Calu3 (cell line): ENCODE measurements at regions not wholly inside any gene's neighbourhood (a gene's known extent, or its start where the extent isn't known, plus 50 kb on each side); places are given as distances from the start of the nearest gene placed in this dataset.

Source experiments
- BruUV-seq: library from RNA; stranded (reverse); fragments of 400-500 nt; replicated peaks from 2 replicates; lab custom pipeline; 2021; lab: Mats Ljungman, UMichigan
- CTCF ChIA-PET: fragments of 300-600 bp; sonication (Branson Sonifier 250); formaldehyde crosslinking; loops from one replicate; lab custom pipeline; 2022; ENCODE audit warnings: antibody characterized with exemption; lab: Charles Lee
- DNase-seq: peaks from one replicate; pipeline ENCODE4 v3.0.0; 2022
- H3K27ac Mint-ChIP-seq: one replicate; pipeline ENCODE4 v1.8.0; 2022; ENCODE audit warnings: mixed read lengths; ENCODE audit not compliant: unreplicated experiment
- H3K27me3 Mint-ChIP-seq: one replicate; pipeline ENCODE4 v1.8.0; 2022; ENCODE audit warnings: mixed read lengths; ENCODE audit not compliant: unreplicated experiment
- H3K36me3 Mint-ChIP-seq: one replicate; pipeline ENCODE4 v1.8.0; 2022; ENCODE audit warnings: mild to moderate bottlenecking, moderate library complexity, mixed read lengths; ENCODE audit not compliant: insufficient read depth, unreplicated experiment
- H3K4me1 Mint-ChIP-seq: one replicate; pipeline ENCODE4 v1.8.0; 2022; ENCODE audit warnings: mild to moderate bottlenecking, low read depth, mixed read lengths; ENCODE audit not compliant: unreplicated experiment
- H3K4me3 Mint-ChIP-seq: one replicate; pipeline ENCODE4 v1.8.0; 2022; ENCODE audit warnings: mild to moderate bottlenecking, low read depth, moderate library complexity, mixed read lengths; ENCODE audit not compliant: unreplicated experiment
- H3K9me3 Mint-ChIP-seq: one replicate; pipeline ENCODE4 v1.8.0; 2022; ENCODE audit warnings: low read depth, mixed read lengths; ENCODE audit not compliant: unreplicated experiment
- intact Hi-C: fragments of 100-400 bp; cut with micrococcal nuclease; formaldehyde crosslinking; loops from one replicate; pipeline ENCODE4 v1.10.0; 2022; ENCODE audit not compliant: unreplicated experiment
- TF ChIP-seq, protein P1 (sequence below): fragments of 200-600 bp; IDR thresholded peaks from one replicate; pipeline ENCODE4 v1.8.0; 2022; ENCODE audit warnings: antibody characterized with exemption; ENCODE audit not compliant: unreplicated experiment

DNA sequence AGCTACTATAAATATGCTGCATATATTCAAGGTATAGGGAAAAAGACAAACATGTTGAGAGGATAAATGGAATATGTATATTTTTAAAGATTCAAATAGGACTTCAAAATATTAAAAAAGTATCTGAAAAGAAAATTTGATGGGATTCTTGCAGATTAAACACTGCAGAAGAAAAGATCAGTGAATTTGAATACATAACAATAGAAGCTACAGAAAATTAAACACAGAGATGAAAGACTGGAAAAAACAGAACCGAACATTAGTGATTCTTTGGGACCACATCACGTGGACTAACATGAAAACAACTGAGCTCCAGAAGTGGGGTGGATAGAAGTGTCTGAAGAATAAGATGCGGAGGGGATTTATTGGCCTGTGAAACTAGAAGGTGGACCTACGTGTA lies 217.2 kb downstream of the RFC3 start:
- H3K4me3 Mint-ChIP-seq: no peak overlapping the region
- no peak for DNase-seq
- H3K4me1 Mint-ChIP-seq: no peaks in the 10 kb centered on the region
- H3K9me3 Mint-ChIP-seq: no peaks in the 10 kb centered on the region
- H3K27ac Mint-ChIP-seq: no peak overlapping the region
- no TSS peak for BruUV-seq
- H3K36me3 Mint-ChIP-seq: no peaks in the 10 kb centered on the region
- no peaks in the 10 kb centered on the region for H3K27me3 Mint-ChIP-seq
- TF ChIP-seq, protein P1, sequence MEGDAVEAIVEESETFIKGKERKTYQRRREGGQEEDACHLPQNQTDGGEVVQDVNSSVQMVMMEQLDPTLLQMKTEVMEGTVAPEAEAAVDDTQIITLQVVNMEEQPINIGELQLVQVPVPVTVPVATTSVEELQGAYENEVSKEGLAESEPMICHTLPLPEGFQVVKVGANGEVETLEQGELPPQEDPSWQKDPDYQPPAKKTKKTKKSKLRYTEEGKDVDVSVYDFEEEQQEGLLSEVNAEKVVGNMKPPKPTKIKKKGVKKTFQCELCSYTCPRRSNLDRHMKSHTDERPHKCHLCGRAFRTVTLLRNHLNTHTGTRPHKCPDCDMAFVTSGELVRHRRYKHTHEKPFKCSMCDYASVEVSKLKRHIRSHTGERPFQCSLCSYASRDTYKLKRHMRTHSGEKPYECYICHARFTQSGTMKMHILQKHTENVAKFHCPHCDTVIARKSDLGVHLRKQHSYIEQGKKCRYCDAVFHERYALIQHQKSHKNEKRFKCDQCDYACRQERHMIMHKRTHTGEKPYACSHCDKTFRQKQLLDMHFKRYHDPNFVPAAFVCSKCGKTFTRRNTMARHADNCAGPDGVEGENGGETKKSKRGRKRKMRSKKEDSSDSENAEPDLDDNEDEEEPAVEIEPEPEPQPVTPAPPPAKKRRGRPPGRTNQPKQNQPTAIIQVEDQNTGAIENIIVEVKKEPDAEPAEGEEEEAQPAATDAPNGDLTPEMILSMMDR: no peak
- CTCF ChIA-PET: no interaction called here
- intact Hi-C loops: no loop called here

DNA sequence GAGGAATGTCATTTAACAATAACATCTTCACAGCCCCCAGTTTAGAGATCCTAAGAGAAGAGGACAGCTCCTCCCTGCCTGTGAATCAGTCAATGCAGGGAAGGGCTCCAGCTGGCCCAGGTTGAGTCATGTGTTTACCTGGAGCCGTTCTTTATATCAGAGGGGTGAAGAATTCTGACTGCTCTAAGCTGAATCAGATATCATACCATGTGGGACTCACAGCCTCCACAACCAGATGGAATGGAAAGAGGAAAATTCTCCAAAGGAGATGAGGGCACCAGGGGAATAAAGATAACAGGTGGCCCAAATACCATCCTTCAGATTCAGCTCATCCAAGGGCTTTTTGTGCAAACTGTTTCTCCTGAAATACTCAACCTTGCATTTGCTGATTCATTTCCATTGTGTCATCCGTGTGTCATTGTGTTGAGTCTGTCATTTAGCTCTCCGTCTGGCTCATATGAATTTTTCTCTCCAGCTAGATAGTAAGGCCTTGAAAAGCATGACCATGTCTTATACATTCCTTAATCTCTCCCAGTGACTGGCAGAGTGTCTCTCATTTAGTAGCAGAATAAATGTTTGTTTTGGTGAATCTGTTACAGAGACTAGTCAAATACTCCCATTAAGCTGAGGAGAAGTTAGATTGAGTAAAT lies 217.9 kb downstream of the RFC3 start:
- Mint-ChIP-seq H3K27ac (no peak overlapping the region), H3K36me3 (no peaks in the 10 kb centered on the region), H3K27me3 (no peaks in the 10 kb centered on the region), H3K9me3 (no peaks in the 10 kb centered on the region), H3K4me3 (no peak overlapping the region), H3K4me1 (no peaks in the 10 kb centered on the region)
- DNase-seq: peak; percentile 1
- intact Hi-C loops: no loop called here
- no TSS peak for BruUV-seq
- TF ChIP-seq, protein P1: no peak
- CTCF ChIA-PET: interaction anchor here (0.7 kb wide), 1 partner anchor 1961 kb away, joined by 4 read pairs; no protein-coding TSS in a partner anchor

DNA sequence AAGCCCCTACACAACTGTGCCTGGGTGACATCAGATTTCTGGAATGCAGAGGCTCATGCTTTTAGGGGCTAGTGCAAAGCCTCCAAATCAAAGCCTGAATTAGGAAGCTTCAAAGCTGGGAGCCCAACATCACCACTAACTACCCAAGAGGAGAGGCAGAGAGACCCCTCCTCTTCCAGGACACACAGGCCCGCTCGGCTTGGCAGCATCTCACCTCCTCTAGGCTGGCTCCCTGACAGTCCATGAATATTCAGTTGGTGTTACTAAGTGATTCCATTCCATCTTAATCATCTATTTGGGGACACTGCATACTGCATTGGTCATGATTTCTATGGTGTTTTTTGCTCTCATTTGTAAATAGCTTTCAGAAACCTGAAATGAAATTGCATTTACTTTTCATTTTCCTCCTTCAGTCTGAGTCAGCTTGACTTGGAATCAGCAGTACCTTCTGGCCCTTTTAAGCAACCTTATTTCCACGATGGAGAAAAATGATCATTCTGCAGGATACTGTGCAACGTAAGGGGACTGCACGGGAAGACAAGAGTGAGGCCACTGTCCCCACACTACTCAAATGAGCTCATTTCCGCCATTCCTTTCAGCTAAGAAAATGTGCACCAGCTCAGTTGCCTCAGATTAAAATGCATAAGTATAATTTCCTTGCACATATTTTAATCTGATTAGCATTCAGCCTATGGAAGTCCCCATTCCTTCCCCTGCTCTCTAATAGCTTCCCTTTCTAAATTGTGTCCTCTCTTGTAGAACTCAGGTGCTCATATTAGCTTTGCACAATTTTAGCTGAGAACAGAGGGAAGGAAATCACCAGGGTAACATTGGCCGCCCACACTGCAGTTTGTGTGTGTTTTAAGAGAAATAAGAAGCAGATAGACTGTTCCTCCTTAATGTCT lies 219.9 kb downstream of the RFC3 start:
- no peak for DNase-seq
- Mint-ChIP-seq H3K36me3 (no peaks in the 10 kb centered on the region), H3K27ac (no peak overlapping the region), H3K4me3 (no peak overlapping the region), H3K4me1 (peaks cover under 1% of the 10 kb centered on the region), H3K9me3 (no peaks in the 10 kb centered on the region), H3K27me3 (no peaks in the 10 kb centered on the region)
- CTCF ChIA-PET: no interaction called here
- intact Hi-C loops: no loop called here
- TF ChIP-seq, protein P1: no peak
- no TSS peak for BruUV-seq

DNA sequence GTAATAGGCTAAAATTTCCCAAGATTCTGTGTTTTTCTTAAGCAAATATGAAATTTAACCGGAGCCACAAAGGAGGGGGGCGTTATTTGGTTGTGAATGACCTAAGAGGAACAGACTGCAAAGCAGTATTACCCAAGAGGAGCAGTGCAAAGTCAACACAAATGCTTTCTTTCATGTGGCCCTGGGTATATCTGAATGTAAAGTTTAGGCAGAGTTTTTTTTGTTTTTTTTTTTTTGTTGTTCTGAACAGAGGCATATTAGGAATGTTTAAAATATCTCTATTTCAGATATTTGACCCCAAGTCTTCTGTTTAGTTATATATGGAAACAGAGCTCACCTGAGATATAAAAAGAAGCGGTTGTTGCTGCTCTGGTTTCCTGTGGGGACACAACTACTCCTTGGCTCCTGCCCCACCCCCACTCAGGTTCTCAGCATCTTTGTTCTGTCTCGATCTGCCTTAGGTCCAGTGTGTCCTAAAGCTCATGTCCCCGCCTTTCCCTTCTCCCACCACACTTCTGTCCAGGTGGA lies 220.7 kb downstream of the RFC3 start:
- H3K9me3 Mint-ChIP-seq: peaks cover 3% of the 10 kb centered on the region
- no peaks in the 10 kb centered on the region for H3K36me3 Mint-ChIP-seq
- no peaks in the 10 kb centered on the region for H3K27me3 Mint-ChIP-seq
- intact Hi-C loops: no loop called here
- H3K4me1 Mint-ChIP-seq: peaks cover 7% of the 10 kb centered on the region
- no TSS peak for BruUV-seq
- TF ChIP-seq, protein P1: no peak
- H3K4me3 Mint-ChIP-seq: no peak overlapping the region
- DNase-seq: no peak
- CTCF ChIA-PET: no interaction called here
- H3K27ac Mint-ChIP-seq: no peak overlapping the region
